ENCODE measurements at regions not wholly inside any gene's neighbourhood (a gene's known extent, or its start where the extent isn't known, plus 50 kb on each side); places are given as distances from the start of the nearest gene placed in this dataset.

DNA sequence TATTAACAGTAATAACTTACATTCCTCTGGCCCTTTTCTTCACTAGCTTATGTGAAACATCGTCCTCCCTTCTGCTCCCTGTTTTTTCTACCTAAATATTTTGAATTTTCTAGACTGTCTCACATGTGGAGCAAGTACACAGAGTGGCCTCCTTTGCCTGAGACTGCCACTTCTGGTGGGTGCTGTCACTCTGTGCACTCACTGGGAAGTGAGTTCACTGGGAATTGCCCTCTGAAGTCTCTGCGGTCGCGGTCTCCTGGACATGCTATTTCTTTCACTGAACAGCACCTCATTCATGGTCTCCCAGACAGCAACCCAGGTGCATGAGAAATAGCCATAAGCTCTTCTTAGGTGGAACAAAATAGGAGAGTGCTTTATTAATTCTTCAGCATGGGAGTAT, 1179.7 kb upstream of the ADGRL3 start:
- DNase-seq = no peak

DNA sequence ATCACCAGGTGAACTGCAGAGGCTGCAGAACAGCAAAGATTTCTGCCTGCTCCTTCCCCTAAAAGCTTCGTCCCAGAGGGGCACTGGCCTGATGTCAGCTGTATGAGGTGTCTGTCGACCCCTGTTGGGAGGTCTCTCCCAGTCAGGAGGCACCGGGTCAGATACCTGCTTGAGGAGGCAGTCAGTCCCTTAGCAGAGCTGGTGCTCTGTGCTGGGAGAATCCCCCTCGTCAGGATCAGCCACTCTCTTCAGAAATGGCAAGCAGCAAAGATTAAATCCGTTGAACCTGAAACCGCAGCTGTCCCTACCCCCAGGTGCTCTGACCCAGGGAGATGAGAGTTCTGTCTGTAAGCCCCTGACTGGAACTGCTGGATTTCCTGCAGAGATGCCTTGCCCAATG, 1166.3 kb upstream of the ADGRL3 start:
- no peak for DNase-seq

DNA sequence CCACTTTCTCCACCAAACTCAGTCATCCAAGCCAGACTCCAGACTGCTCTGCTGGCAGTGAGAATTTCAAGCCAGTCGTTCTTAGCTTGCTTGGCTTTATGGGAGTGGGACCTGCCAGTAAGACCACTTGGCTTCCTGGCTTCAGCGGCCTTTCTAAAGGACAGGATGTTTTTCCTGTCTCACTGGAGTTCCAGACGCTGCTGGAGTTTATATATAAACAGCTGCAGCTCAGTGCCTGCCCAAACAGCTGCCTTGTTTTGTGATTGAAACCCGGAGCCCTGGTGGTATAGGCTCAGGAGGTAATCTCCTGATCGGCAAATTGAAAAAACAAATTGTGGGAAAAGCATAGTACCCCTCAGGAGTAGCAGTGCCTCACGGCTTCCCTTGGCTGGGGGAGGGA, 1165.8 kb upstream of the ADGRL3 start:
- DNase-seq = no peak

DNA sequence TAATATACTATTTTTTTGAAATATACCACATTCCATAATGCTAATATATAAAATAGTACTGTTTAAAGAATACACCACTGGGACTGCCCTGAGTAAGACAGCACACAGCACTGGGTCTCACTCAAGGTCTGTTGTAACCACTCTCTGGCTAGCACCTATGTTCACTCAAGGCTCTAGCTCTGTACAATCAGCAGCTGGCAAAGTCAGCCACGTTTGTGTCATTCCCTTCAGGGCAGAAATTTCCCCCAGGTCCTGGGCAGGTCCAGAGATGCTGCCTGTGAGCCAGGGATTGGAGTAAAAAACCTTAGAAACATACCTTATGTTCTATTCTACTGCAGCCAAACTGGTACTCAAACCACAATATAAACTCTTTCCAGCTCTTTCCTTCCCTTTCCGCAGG, 1160.2 kb upstream of the ADGRL3 start:
- no peak for DNase-seq

DNA sequence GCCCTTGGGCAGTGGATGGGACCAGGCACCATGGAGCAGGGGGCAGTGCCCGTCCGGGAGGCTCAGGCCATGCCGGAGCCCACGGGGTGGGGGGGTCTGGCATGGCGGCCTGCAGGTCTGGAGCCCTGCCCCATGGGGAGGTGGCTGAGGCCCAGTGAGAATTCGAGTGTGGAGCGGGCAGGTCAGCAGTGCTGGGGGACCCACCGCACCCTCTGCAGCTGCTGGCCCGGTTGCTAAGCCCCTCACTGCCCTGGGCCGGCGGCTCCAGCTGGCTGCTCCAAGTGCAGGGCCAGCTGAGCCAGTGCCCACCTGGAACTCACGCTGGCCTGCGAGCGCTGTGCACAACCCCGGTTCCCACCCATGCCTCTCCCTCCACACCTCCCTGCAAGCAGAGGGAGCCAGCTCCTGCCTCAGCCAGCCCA, 1157.9 kb upstream of the ADGRL3 start:
- no peak for DNase-seq

DNA sequence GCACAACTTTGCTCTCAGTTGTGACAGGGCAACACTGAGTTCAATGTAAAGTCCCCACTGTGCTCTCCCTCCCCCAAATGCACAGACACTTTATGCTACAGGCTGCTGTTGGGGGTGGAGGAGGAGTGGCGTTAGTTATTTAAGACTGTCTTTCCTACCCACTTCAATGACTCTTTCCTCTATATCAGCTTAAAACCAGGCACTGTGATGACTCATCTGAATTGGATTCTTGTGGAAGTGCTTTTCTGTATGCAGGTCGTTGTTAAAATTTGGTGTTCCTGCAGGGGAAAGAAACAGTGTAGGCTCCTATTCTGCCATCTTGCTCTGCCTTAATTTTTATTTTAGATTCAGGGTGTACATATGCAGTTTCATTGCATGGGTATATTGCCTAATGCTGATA, 1157.2 kb upstream of the ADGRL3 start:
- no peak for DNase-seq

DNA sequence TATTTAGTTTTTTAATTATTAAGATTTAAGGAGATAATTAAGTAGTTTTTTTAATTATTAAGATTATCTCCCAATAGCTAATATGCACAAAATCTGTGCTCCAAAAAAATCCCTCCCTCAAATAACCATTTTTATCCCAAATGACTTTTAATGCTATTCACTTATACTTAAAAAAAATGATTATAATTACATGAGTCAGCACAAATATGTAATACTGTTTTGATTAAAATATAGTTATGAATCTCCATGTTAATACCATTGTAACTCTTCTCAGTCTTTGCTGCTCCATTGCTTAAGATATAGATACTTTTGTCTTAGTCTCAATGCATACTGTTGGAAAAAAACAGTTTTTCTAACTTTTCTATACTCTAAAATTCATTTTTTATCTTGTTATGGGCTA, 1121.1 kb upstream of the ADGRL3 start:
- no peak for DNase-seq

DNA sequence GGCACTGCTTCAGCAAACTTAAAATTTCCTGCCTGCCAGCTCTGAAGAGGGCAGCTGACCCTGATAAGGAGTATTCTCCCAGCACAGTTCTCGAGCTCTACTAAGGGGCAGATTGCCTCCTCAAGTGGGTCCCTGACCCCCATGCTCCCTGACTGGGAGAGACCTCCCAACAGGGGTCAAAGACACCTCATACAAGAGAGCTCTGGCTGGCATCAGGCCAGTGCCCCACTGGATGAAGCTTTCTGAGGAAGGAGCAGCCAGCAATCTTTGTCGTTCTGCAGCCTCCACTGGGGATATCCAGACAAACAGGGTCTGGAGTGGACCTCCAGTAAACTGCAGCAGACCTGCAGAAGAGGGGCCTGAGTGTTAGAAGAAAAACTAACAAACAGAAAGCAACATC, 1118.3 kb upstream of the ADGRL3 start:
- no peak for DNase-seq

DNA sequence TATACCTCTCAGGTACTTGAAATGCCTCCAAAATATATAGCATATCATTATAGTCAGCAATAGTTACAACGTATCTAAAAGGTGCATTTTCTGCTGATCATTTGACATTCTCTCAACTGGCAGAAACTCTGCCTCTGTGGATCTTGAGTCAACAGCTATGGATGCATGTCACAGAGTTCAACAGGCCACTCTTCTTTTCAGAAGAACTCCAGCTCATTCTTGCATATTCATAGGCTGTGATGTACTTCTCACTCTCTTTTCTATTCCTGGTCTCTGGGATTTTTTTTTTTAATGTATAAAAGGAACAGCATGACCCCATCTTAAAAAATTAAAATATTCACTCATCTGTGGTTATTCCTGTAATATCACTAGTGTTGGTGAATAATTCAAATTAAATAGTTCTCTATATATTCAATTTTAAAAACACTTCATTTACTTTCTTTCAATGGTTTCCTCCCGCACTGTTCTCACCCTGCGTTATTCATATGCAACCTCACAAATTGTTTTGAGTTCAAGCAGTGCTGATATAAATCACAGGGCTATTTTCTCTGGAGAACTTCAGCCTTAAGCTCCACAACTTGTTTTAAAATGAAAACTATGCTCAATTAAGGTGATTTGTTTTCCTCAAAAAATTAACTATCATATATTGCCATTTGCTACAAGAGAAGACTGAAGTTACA, 1111.2 kb upstream of the ADGRL3 start:
- no peak for DNase-seq

DNA sequence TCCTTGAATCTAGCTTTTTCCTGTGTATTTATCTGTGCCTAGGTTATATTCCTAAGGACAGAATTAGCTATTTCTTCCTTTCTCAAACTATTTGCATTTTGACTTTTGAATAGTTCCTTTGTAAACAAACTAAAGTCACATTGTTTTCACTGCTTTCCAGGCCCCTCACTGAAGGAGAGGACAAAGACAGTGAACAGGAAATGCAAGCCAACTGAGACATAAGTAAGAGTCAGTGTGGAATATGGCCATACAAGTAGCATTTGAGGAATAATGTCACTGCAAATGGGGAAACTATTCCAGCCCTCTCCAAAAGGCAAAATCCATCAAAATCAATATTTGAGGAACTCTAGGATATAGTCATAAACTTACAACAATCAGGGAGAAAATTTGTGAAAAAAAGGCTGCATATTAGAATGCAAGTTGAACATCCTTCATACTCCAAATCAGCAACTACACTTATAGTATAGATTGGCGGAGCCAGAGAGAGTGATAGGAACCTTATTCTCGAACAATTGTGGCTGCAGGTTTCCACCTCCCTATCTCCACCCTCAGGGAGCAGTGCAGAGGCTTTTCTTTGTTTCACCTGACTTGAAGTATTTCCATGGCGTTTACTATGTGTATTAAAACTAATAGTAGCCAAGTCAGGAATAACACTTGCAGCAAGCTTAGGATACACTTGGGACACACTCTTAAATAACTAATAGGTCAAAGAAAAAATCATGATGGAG, 1110.4 kb upstream of the ADGRL3 start:
- DNase-seq = no peak

DNA sequence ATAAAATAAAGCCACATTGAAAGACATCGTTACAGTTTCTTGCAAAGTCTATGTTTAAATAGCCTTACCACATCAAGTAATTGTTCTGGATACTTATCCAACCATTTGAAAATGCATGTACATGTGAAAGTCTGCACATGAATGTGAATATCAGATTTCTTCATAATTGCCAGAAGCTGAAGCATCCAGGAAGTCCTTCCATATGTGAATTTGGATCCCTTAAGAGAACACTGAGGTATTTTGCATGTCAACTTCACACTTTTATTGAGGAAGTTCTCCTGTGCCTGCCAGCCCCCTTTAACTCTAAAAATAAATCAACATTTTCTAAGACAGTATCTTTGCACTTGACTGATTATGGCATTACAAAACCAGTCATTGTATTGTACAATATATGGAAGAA, 1103.5 kb upstream of the ADGRL3 start:
- DNase-seq = no peak

DNA sequence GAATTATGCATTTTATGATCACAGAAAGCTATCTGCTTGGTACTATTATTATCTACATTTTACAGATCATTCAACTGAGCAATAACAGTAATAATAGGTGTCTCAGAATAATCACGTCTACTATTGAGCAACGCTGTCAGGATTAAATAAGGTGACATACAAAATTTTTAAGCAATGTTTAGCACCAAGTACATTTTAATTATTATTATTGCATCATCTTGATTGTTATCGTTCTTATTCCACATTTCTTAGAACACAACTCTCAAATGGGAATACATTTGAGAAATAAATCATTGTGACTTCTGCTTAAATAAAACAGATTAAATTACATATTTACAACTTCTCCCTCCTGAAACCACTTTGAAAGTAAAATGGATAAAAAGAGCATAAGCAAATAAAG, 1083.5 kb upstream of the ADGRL3 start:
- DNase-seq = no peak

DNA sequence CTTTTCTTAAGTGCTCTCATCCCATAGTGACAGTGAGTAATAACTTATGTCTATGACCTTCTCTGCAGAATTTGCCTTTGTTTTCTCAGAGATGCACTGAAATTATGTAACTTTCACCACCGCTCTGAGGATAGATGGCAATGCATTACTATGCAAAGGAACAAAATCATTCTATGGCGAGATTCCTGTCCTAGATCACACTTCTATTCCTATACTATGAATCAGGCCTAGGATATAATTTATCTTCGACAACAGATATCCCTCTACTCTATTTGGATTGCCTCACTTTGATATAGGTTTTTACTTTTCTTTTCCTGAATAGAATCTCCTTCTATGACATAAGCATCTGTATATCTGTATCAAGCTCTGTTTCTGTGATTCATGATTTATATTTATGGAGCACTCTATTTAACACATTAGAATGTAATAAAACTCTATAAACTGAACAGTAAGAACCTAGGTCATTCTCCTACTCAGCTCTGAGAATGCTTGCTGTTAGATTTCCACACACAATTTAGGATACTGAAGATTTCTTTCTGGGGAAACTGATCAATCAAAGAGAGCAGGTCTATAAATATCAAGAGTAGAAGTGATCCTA, 1082.3 kb upstream of the ADGRL3 start:
- no peak for DNase-seq

DNA sequence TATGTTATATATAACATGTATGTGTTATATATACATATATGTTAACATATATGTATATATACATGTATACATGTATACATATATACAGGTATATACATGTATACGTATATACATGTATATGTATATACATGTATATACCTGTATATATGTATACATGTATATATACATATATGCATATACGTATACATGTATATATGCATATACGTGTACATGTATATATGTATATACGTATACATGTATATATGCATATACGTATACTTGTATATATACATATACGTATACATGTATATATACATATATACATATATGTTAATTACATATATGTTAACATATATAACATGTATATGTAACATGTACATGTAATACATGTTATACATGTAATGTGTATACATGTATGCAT, 1077.3 kb upstream of the ADGRL3 start:
- no peak for DNase-seq

DNA sequence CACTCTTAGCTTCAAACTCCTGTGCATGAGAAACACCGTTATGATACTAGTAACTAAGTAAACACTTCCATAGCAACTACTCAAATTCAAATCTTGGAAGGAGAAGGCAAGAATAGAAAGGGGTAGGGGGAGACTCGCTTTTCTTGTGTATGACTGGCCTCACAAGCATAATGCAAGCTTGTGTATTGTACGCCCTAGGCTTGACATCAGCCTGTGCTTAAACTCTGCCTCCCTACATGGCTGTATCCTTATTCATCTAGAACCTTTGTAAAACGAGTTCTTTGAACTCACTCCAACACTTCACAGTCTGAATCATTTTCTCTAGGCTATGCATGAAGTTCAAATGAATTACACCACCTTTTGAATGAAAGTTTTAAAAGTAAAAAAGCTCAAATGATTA, 1071.2 kb upstream of the ADGRL3 start:
- no peak for DNase-seq

DNA sequence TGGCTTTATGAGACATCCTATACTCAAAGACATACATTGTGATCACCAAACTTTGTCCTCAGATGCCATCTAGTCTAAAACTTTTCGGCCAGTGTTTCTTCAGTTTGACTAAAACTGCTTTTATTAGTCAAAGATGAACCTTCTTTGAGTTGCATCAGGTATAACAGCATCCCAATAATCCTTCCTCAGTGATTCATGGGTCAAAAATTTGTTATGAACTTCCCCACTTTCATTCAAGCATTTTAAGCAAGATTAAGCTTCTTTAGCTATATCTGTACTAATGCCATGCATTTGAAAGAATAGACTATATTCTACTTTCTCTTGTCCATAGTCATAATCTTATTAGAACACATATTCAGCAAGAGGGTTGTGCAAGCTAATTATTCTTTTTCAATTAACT, 1070.4 kb upstream of the ADGRL3 start:
- DNase-seq = peak; percentile 15

DNA sequence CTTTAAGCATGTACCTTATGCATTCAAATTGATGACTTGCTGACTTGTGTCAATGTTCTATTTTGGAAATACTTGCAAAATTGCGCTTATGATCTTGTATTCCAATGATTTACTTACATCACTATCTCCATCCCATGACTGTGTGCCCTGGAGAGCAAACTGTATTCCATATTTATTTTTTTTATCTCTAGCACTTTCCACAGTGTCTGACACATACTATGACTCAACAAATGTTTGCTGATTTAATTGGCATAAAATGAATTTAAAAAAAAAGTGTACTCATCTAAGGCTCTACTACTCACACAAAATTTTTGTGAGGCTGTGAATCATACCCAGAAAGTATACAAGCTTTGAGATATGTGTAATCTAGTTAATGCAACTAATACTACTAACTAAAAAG, 1066.8 kb upstream of the ADGRL3 start:
- peak; percentile 53 for DNase-seq

DNA sequence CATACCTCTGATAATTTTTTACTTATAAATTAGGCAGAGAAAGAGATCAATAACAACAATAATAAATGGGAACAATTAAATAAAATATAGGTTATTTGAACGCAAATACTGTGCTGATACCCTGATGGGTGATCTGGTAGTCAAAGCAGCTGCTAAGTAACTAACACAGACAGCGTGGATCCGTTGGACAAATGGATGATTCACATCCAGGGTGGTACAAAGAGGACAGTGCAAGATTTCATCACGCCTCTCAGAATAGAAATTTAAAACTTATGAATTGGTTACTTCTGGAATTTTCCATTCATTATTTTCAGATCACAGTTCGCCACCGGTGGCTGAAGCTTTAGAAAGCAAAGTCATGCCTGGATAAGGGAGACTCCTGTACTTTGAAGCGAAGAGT, 1066.0 kb upstream of the ADGRL3 start:
- DNase-seq = peak; percentile 14

DNA sequence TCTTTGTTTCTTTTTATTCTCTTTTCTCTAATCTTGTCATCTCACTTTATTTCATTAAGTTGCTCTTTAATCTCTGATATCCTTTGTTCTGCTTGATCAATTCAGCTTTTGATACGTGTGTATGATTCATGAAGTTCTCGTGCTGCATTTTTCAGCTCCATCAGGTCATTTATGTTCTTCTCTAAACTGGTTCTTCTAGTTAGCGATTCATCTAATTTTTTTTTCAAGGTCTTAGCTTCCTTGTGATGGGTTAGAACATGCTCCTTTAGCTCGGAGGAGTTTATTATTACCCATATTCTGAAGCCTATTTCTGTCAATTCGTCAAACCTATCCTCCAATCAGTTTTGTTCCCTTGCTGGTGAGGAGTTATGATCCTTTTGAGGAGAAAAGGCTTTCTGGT, 1045.0 kb upstream of the ADGRL3 start:
- DNase-seq = no peak

DNA sequence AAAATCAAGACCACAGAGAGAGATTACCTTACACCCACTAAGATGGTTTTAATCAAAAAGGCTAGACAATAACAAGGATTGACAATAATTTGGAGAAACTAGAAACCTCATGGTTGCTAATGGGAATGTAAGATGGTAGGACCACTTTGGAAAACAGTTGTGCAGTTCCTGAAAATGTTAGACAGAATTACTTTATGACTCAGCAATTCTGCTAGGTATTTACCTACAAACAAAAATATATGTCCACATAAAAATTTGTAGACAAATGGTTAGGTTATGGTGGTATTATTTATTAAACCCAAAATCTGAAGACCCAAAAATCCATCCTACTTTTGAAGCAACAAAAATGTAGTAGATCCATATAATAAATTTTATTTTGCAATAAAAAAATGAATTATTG, 1027.0 kb upstream of the ADGRL3 start:
- DNase-seq = no peak

DNA sequence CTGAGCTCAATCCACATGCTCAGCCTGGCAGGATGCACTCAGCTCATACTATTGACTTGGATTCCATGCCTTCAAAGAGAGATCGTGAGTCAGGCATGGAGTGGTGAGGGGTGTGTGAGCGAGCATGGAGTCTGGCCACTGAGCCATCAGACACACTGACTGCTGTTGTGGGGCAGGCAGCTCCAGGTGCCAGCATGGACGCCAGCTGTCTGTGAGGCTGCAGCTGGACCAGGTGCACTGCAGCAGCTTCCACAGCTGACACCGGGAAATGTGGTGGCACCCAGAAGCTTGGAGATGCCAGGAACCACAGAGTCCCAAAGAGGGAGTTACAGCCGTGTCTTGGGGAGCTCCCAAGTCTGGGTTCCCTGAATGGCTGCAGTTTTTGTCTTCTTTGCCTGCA, 1026.4 kb upstream of the ADGRL3 start:
- no peak for DNase-seq

DNA sequence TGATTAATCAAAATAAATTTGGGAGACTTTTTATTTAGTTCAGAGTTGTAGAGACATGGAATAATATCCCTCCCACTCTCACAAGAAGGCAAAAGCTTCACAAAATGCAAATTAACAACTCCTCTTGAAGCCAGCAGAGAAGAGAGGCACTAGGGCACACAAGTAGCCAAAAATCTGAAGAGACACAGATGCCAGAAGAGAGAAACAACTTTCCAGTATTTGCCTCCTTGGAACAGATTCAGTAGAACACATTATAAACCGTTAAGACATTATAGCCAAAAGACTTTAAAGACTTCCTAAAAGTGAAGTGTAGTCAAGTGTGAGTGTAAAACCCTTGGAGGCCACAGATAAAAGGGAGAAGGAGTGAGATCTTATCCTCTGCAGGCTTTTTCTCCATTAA, 1024.9 kb upstream of the ADGRL3 start:
- no peak for DNase-seq

DNA sequence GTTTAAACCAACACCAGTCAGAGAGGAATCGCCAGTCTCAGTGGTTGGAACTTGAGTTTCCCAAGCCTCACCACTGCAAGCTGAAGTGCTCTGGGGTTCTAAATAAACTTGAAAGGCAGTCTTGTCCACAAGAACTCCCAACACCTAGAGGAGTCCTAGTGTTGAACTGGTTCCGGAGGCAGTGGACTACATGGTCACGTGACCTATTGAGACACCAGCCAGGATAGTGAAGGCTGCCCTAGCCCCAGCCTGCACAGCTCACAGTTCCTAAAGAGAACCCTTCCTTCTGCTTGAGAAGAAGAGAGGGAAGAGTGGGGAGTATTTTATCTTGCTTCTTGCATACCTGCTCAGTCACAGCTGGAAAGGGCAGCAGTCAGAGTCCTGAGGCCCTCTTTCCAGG, 1012.7 kb upstream of the ADGRL3 start:
- DNase-seq = no peak

DNA sequence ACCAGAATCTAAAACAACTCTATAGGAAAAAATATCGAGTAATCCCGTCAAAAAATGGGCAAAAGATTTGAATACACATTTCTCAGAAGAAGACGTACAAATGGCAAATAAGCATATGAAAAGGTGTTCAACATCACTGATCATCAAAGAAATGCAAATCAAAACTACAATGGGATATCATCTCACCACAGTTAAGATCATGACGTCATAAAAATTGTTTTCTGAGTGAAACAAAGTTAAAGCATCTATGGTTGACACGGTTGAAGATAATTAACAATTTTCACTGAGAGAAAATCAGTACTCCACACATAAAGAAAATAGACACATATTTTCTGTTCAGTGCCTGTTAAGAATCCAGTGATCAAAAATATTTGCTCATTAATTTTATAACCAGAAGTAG, 1010.8 kb upstream of the ADGRL3 start:
- DNase-seq = no peak
